GM19468 (cell line): ENCODE measurements at regions not wholly inside any gene's neighbourhood (a gene's known extent, or its start where the extent isn't known, plus 50 kb on each side); places are given as distances from the start of the nearest gene placed in this dataset.

Experiments
- ATAC-seq: cut with Tn5 transposase; IDR thresholded peaks from one replicate; pipeline ENCODE4 v1.9.1; 2021; ENCODE audit warnings: mild to moderate bottlenecking, moderate library complexity, moderate number of reproducible peaks; ENCODE audit not compliant: unreplicated experiment; ENCODE audit errors: extremely low read depth

DNA sequence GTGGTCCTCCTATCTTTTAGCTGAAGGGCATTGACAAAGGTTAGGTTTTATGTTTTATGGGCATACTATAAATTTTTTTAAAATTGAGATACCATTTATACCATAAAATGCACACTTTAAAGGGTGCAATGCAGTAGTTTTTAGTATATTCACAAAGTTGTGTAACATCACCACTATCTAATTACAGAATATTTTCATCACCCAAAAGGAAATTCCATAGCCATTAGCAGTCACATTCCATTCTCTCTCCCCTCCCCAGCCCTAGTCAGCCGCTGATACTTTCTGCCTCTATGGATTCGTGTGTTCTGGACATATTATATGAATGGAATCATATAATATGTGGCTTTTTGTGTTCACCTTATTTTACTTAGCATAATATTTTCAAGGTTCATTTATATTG, 135.8 kb upstream of the B3GALT2 start:
- no peak for ATAC-seq

DNA sequence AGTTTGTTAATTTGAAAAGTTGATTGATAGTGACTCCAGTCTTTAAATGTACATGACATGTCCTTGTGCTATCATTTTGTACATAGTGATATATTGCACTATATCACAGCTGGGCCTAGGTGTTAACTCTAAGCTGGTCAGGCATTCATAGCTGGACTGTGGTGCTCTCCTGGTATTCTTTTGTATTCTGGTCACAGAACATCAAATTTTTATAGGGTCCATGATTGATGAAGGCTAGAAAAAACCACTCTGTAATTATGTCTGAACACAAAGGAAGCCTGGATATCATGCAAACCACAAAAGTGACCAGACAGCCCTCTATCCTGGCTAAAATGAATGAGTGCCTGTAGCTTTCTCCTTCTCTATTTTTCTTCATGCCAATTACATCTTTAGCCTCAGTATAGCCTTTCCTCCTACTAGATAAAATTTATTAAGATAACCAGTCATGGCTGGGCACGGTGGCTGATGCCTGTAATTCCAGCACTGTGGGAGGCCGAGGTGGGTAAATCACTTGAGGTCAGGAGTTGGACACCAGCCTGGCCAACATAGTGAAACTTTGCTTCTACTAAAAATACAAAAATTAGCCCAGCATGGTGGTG, 134.9 kb upstream of the B3GALT2 start:
- ATAC-seq, result no peak

DNA sequence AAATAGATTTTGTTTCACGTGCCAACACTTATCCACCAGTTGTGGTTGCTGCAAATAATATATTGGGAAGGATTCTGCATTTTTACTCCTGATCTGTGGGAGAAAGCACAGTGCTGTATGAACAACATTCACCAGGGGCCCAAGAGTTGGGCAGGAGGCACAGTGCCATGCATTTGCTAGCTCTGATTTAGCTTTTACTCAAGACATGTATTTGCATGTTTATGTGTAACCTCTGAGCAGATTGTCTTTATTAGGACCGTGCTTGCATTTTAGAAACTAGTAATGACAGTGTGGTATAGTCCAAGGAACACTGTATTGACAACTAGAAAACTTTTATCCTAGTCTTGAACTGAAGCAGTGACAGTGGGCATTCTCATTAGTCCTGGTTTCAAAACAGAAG, 133.9 kb upstream of the B3GALT2 start:
- no peak for ATAC-seq

DNA sequence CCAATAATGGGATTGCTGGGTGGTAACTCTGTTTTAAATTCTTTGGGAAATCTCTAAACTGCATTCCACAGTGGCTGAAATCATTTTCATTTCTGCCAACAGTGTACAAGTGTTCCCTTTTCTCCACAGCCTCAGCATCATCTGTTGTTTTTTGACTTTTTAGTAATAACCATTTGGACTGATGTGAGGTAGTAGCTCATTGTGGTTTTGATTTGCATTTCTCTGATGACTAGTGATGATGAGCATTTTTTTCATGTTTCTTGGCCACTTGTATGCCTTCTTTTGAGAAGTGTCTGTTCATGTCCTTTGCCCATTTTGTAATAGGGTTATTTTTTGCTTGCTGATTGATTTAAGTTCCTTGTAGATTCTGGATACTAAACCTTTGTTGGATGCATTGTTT, 131.9 kb upstream of the B3GALT2 start:
- ATAC-seq, result no peak

DNA sequence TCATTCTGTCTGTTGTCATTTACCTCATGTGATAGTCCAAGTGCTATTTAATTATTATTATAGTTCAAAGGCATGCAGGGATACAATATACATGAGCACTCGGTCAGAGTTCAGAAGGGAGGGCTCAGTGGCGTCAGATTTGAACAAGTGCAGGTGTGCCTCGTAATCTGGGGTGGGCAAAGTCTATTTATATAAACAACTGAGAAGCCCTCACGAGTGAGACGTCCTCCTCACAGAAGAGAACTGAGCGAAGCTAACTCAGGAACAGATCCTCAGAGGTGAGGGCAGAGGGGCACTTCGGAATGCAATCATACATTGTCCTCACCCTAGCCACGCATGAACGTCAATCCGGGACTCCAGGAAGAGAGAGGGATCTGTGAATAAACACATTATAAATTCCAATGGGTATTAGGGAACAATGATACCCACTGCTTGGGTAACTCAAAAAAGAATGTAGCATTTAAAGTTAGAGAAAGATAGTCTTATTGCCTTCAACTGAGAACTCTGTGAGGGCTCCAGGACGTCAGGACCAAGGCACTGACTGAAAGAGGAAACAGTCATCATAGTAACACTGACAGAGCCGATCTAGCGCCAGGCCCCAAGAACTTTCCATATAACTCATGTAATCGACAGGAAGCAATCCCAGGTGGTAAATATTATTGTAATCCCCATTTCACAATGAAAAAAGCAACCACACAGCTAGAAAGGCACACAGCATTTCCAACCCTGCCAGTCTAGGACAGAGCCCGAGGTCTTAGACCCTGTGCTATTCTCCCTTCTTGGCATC, 127.1 kb upstream of the B3GALT2 start:
- ATAC-seq, result no peak

DNA sequence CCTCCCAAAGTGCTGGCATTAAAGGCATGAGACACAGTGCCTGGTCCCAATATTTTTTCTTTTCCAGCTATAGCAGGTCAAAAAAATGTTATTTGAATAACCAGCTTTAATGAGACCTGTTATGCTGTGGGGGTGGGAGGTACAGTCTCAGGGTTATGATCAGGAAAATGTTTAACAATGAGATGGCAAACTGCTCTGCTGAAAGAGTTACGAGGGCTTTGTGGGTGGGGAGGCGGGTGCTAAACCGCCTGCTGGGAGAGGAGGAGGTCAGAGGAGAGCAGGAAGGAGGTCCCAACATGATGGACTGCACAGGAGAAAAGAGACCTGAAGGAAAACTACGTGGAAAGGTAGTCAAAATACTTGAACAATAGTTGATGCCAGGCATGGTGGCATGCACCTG, 126.0 kb upstream of the B3GALT2 start:
- ATAC-seq, result no peak

DNA sequence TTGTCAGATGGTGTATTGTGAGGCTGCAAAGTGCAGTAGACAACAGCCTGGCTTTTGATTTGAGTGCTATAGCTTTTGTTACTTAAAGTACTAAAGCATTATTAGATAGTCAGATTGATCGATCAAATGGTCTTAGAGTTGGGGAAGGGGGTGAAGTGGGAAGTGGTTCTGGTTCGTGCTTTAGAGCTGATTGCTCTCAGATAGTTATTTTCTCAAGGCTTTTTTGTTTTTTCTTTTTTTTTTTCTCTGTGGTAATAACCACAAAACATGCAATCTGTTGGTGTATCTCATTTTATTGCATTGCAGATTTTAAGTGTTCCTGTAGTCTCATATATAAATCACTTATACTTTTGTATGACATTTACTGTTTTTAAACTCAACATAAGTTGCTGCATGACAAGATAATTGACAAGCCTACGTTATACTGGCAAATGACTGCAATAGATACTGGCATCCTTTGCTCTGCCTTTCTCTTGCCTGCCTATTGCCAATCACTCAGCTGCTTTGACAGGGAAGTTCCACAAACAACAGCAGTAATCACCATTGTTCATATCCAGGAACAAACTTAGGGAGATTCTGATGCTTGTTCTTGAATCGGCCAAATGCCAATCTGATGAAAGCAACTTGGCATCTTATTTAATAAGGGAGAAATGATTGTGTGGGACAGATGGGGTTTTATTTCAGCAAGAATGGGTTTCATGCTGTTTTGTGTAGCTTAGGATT, 125.0 kb upstream of the B3GALT2 start:
- no peak for ATAC-seq

DNA sequence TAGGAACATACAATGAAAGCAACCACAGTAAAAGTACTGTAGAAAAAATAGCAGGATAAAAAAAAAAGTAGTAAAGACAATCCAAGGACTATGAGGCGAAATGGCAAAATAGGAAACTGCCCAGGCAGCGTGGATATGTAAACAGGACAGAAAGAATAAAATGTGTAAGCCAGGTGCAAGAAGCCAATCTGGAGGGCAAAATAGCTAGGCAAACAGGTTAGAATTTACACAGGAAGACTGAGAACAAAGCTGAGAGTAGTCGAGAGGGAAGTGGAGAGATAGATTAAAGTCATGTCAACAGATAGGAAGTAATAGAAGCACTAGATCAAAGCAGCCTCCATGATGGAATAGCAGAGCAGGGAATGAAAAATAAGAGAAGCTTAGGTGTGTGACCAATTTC, 124.2 kb upstream of the B3GALT2 start:
- ATAC-seq, result no peak

DNA sequence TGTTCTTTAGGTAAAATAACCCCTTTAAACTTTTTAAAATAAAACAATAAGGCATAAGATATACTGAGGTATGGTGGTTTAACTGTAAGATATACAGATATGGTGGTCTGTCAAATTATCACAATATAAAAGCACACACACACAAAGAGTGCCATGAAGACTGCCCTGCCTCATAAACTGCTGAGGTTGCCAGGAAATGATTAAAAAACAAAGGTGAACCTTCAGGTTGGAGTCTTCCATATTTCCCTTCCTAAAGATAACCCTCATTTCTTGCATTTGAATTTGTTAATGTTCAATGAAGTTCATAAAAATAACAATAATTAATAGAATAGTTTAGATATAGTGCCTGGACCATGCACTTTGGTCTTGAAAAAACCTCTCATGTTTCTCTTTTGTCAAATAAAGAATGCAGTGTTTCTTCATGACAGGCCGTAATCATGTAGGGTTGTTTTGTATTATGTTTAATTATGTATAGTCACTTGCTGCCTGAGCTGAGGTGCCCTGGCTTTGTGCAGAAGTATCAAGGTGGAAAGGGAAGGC, 123.6 kb upstream of the B3GALT2 start:
- no peak for ATAC-seq

DNA sequence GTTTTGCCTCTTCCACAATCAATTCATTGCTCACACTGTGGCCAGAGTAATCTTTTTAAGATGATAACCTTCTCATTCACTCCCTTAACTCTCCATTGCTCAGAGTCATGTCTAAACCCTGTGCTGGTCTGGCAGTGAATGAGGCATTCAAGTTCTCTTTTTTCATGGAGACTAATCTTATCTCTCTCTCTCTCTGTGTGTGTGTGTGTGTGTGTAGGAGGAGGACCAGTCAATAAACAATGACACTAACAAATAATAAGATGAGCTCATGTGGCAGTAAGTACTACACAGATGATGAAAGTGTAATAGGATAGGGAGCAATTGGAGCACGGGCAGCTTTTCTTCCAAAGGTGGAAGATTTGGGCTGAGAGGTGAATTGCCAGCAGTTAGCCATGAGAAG, 122.0 kb upstream of the B3GALT2 start:
- no peak for ATAC-seq

DNA sequence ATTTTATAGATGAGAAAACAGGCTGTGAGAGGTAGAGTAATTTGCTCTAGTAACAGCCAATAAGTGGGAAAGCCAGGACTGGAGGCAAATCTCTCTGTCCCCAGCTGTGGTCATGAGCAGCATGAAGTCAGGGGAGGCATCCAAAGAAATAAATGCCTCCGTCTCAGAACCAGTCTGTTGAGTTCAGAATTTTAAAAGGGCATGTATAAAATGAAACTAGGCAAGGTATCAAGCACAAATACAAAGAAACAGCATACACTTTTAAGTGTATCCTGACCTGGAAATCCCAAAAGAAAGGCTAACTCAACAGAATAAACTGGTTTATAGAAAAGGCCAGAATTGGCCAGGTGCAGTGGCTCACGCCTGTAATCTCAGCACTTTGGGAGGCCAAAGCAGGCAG, 120.0 kb upstream of the B3GALT2 start:
- no peak for ATAC-seq
